ENCODE measurements at regions not wholly inside any gene's neighbourhood (a gene's known extent, or its start where the extent isn't known, plus 50 kb on each side); places are given as distances from the start of the nearest gene placed in this dataset.

DNA sequence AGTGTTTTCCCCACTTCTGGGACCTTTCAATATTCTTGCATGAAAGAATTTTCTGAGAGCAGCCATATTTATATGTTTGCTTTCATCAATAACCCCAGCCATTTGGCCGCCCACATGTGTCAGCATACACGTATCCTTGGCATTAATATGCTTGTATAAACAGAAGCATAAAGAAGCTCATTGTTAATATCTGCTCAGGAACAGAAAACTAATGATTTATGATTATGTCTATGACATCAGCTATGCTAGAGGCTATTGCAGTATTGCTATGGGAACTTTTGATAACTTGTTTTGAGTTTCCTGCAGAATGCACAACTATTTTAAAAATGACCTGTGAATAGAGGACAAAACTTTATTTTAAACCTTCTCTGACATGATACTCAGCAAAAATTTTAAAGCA is 300.9 kb upstream of the MTPN start:
- TF ChIP-seq, protein P1, sequence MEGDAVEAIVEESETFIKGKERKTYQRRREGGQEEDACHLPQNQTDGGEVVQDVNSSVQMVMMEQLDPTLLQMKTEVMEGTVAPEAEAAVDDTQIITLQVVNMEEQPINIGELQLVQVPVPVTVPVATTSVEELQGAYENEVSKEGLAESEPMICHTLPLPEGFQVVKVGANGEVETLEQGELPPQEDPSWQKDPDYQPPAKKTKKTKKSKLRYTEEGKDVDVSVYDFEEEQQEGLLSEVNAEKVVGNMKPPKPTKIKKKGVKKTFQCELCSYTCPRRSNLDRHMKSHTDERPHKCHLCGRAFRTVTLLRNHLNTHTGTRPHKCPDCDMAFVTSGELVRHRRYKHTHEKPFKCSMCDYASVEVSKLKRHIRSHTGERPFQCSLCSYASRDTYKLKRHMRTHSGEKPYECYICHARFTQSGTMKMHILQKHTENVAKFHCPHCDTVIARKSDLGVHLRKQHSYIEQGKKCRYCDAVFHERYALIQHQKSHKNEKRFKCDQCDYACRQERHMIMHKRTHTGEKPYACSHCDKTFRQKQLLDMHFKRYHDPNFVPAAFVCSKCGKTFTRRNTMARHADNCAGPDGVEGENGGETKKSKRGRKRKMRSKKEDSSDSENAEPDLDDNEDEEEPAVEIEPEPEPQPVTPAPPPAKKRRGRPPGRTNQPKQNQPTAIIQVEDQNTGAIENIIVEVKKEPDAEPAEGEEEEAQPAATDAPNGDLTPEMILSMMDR (IDR thresholded peaks at IDR 0.05): no peak
- H3K27ac ChIP-seq: no peak overlapping the region
- no peaks in the 10 kb centered on the region for H3K9me3 ChIP-seq
- no peaks in the 10 kb centered on the region for H3K4me1 ChIP-seq
- ATAC-seq: no peak
- no peaks in the 10 kb centered on the region for H3K27me3 ChIP-seq
- no peak overlapping the region for H3K4me3 ChIP-seq
- no peak for DNase-seq
- no peaks in the 10 kb centered on the region for H3K36me3 ChIP-seq
- intact Hi-C loops (cut with DNase I): no loop called here

DNA sequence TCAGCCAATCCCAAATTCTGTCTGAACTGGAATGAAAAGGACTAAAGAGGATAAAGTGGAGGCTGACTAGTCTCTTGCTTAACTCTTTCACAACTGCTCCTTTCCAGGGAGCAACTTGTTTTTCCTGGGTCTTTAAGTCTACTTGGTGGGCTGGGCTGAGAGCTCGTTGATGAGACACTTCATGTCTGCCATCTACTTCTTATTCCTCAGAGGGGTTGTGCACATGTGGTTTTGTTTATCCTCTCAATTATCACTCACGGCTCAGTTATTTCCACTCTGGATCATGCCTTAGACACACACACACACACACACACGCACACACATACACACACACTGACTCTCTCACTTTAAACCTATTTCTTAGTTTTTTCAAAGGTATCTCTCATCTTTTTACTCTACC is 298.6 kb upstream of the MTPN start:
- DNase-seq (no peak), ATAC-seq (no peak)
- H3K27ac ChIP-seq: no peak overlapping the region
- H3K4me1 ChIP-seq: no peaks in the 10 kb centered on the region
- TF ChIP-seq, protein P1 (IDR thresholded peaks at IDR 0.05): no peak
- no peaks in the 10 kb centered on the region for H3K27me3 ChIP-seq
- H3K9me3 ChIP-seq: no peaks in the 10 kb centered on the region
- H3K4me3 ChIP-seq: no peak overlapping the region
- intact Hi-C loops (cut with DNase I): no loop called here
- no peaks in the 10 kb centered on the region for H3K36me3 ChIP-seq

DNA sequence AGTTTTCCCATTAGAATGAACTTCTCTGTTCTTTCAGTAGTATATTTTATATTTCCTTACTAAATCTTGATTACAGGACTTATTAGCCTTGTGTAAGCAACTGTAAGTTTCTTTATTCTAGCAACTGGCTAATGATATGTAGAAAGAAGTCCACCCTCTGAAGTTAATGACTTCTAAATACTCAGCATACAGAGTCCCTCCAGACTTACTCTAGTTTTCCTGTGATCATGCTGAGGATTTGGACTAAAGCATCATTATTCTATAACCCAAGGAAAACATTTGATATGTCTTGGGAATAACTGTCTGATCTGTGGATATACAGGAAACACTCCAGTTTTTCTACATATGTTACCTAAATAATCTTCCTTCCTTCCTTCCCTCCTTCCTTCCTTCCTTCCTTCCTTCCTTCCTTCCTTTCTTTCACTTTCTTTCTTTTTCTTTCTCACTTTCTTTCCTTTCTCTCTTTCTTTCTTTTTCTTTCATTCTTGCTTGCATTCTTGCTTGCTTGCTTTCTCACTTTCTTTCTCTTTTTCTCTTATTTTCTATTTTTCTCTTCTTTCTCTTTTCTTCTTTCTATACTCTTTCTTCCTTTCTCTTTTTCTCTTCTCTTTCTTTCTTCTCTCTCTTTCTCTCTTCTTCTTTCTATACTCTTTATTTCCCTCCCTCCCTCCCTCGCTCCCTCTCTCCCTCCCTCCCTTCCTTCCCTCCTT is 297.6 kb upstream of the MTPN start:
- no peak overlapping the region for H3K4me3 ChIP-seq
- no peak for DNase-seq
- intact Hi-C loops (cut with DNase I): no loop called here
- H3K9me3 ChIP-seq: no peaks in the 10 kb centered on the region
- no peaks in the 10 kb centered on the region for H3K27me3 ChIP-seq
- no peak for ATAC-seq
- TF ChIP-seq, protein P1 (IDR thresholded peaks at IDR 0.05): no peak
- H3K27ac ChIP-seq: no peak overlapping the region
- no peaks in the 10 kb centered on the region for H3K36me3 ChIP-seq
- H3K4me1 ChIP-seq: no peaks in the 10 kb centered on the region

DNA sequence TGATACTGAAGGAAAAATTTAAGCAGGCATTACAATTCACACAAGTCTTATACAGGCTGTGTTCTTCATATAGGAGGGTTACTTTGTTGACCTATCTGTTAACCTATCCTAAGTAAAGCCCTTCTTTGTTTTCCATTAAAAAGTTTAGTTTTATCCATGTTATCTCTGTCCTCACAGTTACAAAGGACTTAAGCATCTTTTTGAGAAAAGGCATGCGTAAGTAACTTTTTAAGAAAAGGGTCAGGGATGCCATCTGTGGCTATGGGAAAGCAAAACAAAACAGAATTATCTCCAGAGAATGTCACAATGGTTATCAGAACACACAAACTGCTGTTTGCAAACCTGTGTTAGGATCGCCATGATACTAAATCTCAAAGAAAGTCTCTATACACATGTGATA is 295.8 kb upstream of the MTPN start:
- intact Hi-C loops (cut with DNase I): no loop called here
- DNase-seq (no peak), ATAC-seq (no peak)
- Histone ChIP-seq H3K4me3 (no peak overlapping the region), H3K9me3 (no peaks in the 10 kb centered on the region), H3K27me3 (no peaks in the 10 kb centered on the region), H3K27ac (no peak overlapping the region), H3K36me3 (no peaks in the 10 kb centered on the region), H3K4me1 (no peaks in the 10 kb centered on the region)
- TF ChIP-seq, protein P1 (IDR thresholded peaks at IDR 0.05): no peak

DNA sequence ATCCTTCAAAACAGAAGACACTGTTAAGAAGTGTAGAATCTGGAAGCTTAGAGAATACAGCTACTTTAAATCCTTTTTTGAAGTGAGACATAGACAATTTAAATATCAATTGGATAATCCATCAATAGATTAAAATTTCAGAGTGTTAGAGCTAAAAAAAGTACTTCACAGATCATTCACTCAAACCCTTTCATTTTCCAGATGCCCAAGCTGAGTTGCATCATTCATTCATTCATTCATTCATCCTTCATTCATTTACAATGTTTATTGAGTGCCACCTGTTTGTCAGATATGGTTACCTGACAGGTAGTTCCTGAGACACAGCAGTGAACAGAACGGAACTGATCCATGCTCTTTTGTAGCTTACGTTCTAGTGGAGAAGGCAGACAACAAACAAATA is 290.7 kb upstream of the MTPN start:
- no peaks in the 10 kb centered on the region for H3K36me3 ChIP-seq
- no peak overlapping the region for H3K27ac ChIP-seq
- H3K27me3 ChIP-seq: no peaks in the 10 kb centered on the region
- no peaks in the 10 kb centered on the region for H3K4me1 ChIP-seq
- TF ChIP-seq, protein P1 (IDR thresholded peaks at IDR 0.05): no peak
- intact Hi-C loops (cut with DNase I): no loop called here
- peaks cover 0 to 41% of the 10 kb centered on the region in 2 donors for H3K9me3 ChIP-seq
- H3K4me3 ChIP-seq: no peak overlapping the region
- no peak for ATAC-seq
- no peak for DNase-seq

All from left lung (tissue), 4 donors.